ENCODE measurements at regions not wholly inside any gene's neighbourhood (a gene's known extent, or its start where the extent isn't known, plus 50 kb on each side); places are given as distances from the start of the nearest gene placed in this dataset.

DNA sequence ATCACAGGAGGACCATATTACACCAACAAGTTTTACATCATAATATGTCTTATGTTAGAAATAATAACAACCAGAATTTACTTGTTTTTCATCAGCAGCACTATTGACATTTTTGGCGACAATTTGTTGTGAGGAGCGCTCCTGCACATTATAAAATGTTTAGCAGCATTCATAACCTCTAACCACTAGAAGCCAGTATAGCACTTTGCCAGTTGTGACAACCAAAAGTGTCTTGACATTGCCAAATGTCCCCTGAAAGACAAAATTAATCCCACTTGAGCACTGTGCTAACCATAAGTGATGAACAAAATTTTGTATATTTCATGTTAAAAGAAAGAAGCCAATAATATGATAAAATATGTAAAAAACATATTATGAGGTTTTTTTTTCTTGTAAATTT, 356.9 kb upstream of the LMO3 start:
- H3K14ac ChIP-seq (ENCODE audit: insufficient read depth, low read length), result no peak overlapping the region
- no peak overlapping the region for H3K4me2 ChIP-seq (ENCODE audit: insufficient read depth, insufficient read length, low read length)
- H2BK15ac ChIP-seq (ENCODE audit: low read depth, low read length), result no peak overlapping the region
- H2AFZ ChIP-seq (ENCODE audit: low read length), result no peak overlapping the region
- no peak overlapping the region for H4K8ac ChIP-seq (replicated peaks; ENCODE audit: insufficient read length, low read depth, low read length)
- H3K4me1 ChIP-seq (ENCODE audit: insufficient read depth, low read length), result no peaks in the 10 kb centered on the region
- H3K23me2 ChIP-seq (ENCODE audit: insufficient read length, low read depth, low read length, poor library complexity, severe bottlenecking), result no peaks in the 10 kb centered on the region
- no peaks in the 10 kb centered on the region for H3K79me1 ChIP-seq (ENCODE audit: insufficient read depth, low read depth, low read length, poor library complexity, severe bottlenecking)
- no peak overlapping the region for H3K18ac ChIP-seq (ENCODE audit: insufficient read length, low read depth, low read length)
- H3K27me3 Mint-ChIP-seq (ENCODE audit: low read depth), result no peaks in the 10 kb centered on the region
- H4K5ac ChIP-seq (ENCODE audit: insufficient read length, low read depth, low read length), result no peak overlapping the region
- no peak overlapping the region for H3K27ac Mint-ChIP-seq
- no peak; the same call in 2 of the 3 replicates for TF ChIP-seq CTCF (conservative IDR thresholded peaks at IDR 0.05)
- H2BK12ac ChIP-seq (ENCODE audit: insufficient read length, low read depth, low read length), result no peak overlapping the region
- no peaks in the 10 kb centered on the region for H3K9me3 Mint-ChIP-seq
- H3K36me3 Mint-ChIP-seq (ENCODE audit: insufficient read depth in 1 of 3, low read depth in 3 of 3), result no peaks in the 10 kb centered on the region
- no peaks in the 10 kb centered on the region for H3K27me3 ChIP-seq (ENCODE audit: insufficient read depth, low read length)
- no peak overlapping the region for H2AK5ac ChIP-seq (ENCODE audit: insufficient read length, low read length)
- H3K4ac ChIP-seq (ENCODE audit: low read depth, low read length), result no peak overlapping the region
- no peaks in the 10 kb centered on the region for H4K20me1 ChIP-seq (ENCODE audit: control insufficient read depth, insufficient read depth, insufficient read length)
- no peak for DNase-seq
- no peak overlapping the region for H3K23ac ChIP-seq (ENCODE audit: insufficient read length, low read depth, low read length)
- H4K91ac ChIP-seq (ENCODE audit: insufficient read length, low read depth, low read length), result no peak overlapping the region
- H3K27ac ChIP-seq (ENCODE audit: insufficient read length, low read depth, low read length), result no peak overlapping the region
- no peaks in the 10 kb centered on the region for H3K79me2 ChIP-seq (ENCODE audit: insufficient read depth, low read length)
- no peak overlapping the region for H2BK5ac ChIP-seq (ENCODE audit: insufficient read length, low read length)
- WGBS (ENCODE audit: extremely low coverage, insufficient read length, low lambda C conversion rate), result no CpG with 5 or more reads among the region's 2 CpGs
- no peak overlapping the region for H2BK120ac ChIP-seq (ENCODE audit: low read depth, low read length, poor library complexity, severe bottlenecking)
- no peak overlapping the region for H2BK20ac ChIP-seq (ENCODE audit: low read depth, low read length, poor library complexity, severe bottlenecking)
- H3K4me3 Mint-ChIP-seq, result no peak overlapping the region
- no peaks in the 10 kb centered on the region for H3K9me3 ChIP-seq (ENCODE audit: control insufficient read depth, low read depth, low read length)
- H3K9ac ChIP-seq (ENCODE audit: extremely low read depth, insufficient read length, low read length), result no peak overlapping the region
- no peak overlapping the region for H3T11ph ChIP-seq (ENCODE audit: low read length)
- no peak overlapping the region for H3K56ac ChIP-seq (ENCODE audit: insufficient read length, low read depth, low read length)
- no peaks in the 10 kb centered on the region for H3K4me1 Mint-ChIP-seq
